CD14-positive monocyte (primary cell): ENCODE measurements at regions not wholly inside any gene's neighbourhood (a gene's known extent, or its start where the extent isn't known, plus 50 kb on each side); places are given as distances from the start of the nearest gene placed in this dataset.

Experiments
- DNase-seq, 3 donors: peaks; one replicate each; pipeline ENCODE4 v3.0.0-alpha.2; 2011 to 2022
- H2AFZ ChIP-seq: 2 replicates; pipeline ENCODE4 v1.6.0; 2012; ENCODE audit warnings: mild to moderate bottlenecking, low read depth, low read length, inconsistent platforms; ENCODE audit not compliant: insufficient read depth, poor library complexity, severe bottlenecking
- H3K27ac ChIP-seq, 2 donors: 1 replicate in 1 of 2; 2 replicates in 1 of 2; pipeline ENCODE4 v1.5.1; 2012 to 2013; ENCODE audit warnings: low read length in 2 of 2, control low read depth in 1 of 2, inconsistent platforms in 1 of 2, low read depth in 1 of 2, mild to moderate bottlenecking in 1 of 2
- H3K27me3 ChIP-seq, 2 donors: one replicate each; pipeline versions ENCODE4 v1.6.0 to v1.6.1; 2011 to 2013; ENCODE audit warnings: low read length in 2 of 2; ENCODE audit not compliant: control insufficient read depth in 2 of 2, insufficient read depth in 2 of 2
- H3K36me3 ChIP-seq, 2 donors: replicated peaks in 1 of 2; 1 replicate in 1 of 2; 2 replicates in 1 of 2; pipeline versions ENCODE4 v1.5.1 to v1.6.1; 2012 to 2013; ENCODE audit warnings: low read length in 2 of 2, control low read depth in 1 of 2, inconsistent platforms in 1 of 2, mild to moderate bottlenecking in 1 of 2; ENCODE audit not compliant: insufficient read depth in 2 of 2, control insufficient read depth in 1 of 2
- H3K4me1 ChIP-seq, 2 donors: 1 replicate in 1 of 2; 2 replicates in 1 of 2; pipeline versions ENCODE4 v1.5.1 to v1.6.1; 2012 to 2013; ENCODE audit warnings: low read length in 2 of 2, control low read depth in 1 of 2, inconsistent platforms in 1 of 2, mild to moderate bottlenecking in 1 of 2, moderate library complexity in 1 of 2; ENCODE audit not compliant: insufficient read depth in 2 of 2, control insufficient read depth in 1 of 2
- H3K4me2 ChIP-seq: replicated peaks from 2 replicates; pipeline ENCODE3; 2012; ENCODE audit warnings: low read length, moderate library complexity, mild to moderate bottlenecking; ENCODE audit not compliant: poor library complexity, severe bottlenecking; ENCODE audit errors: extremely low read depth
- H3K4me3 ChIP-seq, 3 experiments: fragments of 200-600 bp in 1 of 3; sonication (generic) in 1 of 3; replicated peaks in 1 of 3; 1 replicate in 2 of 3; 2 replicates in 1 of 3; pipeline ENCODE4 v1.5.1; 2011 to 2013; ENCODE audit warnings: low read length in 3 of 3, mild to moderate bottlenecking in 3 of 3, control low read depth in 2 of 3, low read depth in 2 of 3, inconsistent platforms in 1 of 3, moderate library complexity in 1 of 3
- H3K79me2 ChIP-seq: 2 replicates; pipeline ENCODE4 v1.6.0; 2012; ENCODE audit warnings: mild to moderate bottlenecking, control low read depth, inconsistent platforms, low read length, moderate library complexity; ENCODE audit not compliant: insufficient read depth
- H3K9ac ChIP-seq: 2 replicates; pipeline ENCODE4 v1.6.0; 2017; ENCODE audit warnings: low read length, mild to moderate bottlenecking; ENCODE audit not compliant: insufficient read depth, poor library complexity, severe bottlenecking
- H3K9me3 ChIP-seq, 2 donors: replicated peaks in 1 of 2; 1 replicate in 1 of 2; 2 replicates in 1 of 2; pipeline versions ENCODE4 v1.5.1 to v1.6.1; 2012 to 2013; ENCODE audit warnings: low read length in 2 of 2, control low read depth in 1 of 2; ENCODE audit not compliant: control insufficient read depth in 1 of 2, insufficient read depth in 1 of 2
- H4K20me1 ChIP-seq: 2 replicates; pipeline ENCODE4 v1.6.0; 2012; ENCODE audit warnings: mild to moderate bottlenecking, low read length, control low read depth, moderate library complexity; ENCODE audit not compliant: insufficient read depth
- H3K27ac Mint-ChIP-seq, 7 donors: one replicate each; pipeline ENCODE4 v1.8.0; 2020; ENCODE audit warnings: mild to moderate bottlenecking in 7 of 7, mixed read lengths in 7 of 7, moderate library complexity in 6 of 7, inconsistent platforms in 2 of 7
- H3K27me3 Mint-ChIP-seq, 3 donors: one replicate each; pipeline ENCODE4 v1.8.0; 2021 to 2022; ENCODE audit warnings: low read depth in 3 of 3, mild to moderate bottlenecking in 3 of 3, mixed read lengths in 3 of 3, moderate library complexity in 3 of 3, inconsistent platforms in 1 of 3
- H3K36me3 Mint-ChIP-seq, 2 donors: one replicate each; pipeline ENCODE4 v1.8.0; 2020; ENCODE audit warnings: mixed read lengths in 2 of 2, inconsistent platforms in 1 of 2, mild to moderate bottlenecking in 1 of 2
- H3K4me1 Mint-ChIP-seq: one replicate; pipeline ENCODE4 v1.8.0; 2020; ENCODE audit warnings: mild to moderate bottlenecking, mixed read lengths
- H3K4me3 Mint-ChIP-seq, 2 donors: one replicate each; pipeline ENCODE4 v1.8.0; 2020; ENCODE audit warnings: mild to moderate bottlenecking in 2 of 2, mixed read lengths in 2 of 2, moderate library complexity in 1 of 2
- H3K9me3 Mint-ChIP-seq, 7 donors: one replicate each; pipeline ENCODE4 v1.8.0; 2020 to 2022; ENCODE audit warnings: mixed read lengths in 7 of 7, mild to moderate bottlenecking in 6 of 7, moderate library complexity in 6 of 7, inconsistent platforms in 2 of 7
- WGBS: methylation state at CpG from one replicate; pipeline ENCODE4 v1.1.5; 2013; ENCODE audit warnings: missing lambda C conversion rate; ENCODE audit not compliant: insufficient coverage; 5-methylcytosine and 5-hydroxymethylcytosine counted together
- intact Hi-C, 2 donors: fragments of 100-400 bp; cut with micrococcal nuclease; formaldehyde crosslinking; loops; one replicate each; pipeline versions ENCODE4 v1.15.0 to v1.15.1; 2023
- TF ChIP-seq, protein P1 (sequence below): fragments of 200-600 bp; IDR thresholded peaks from one replicate; pipeline ENCODE4 v1.8.0; 2022; ENCODE audit warnings: antibody characterized with exemption, mild to moderate bottlenecking

DNA sequence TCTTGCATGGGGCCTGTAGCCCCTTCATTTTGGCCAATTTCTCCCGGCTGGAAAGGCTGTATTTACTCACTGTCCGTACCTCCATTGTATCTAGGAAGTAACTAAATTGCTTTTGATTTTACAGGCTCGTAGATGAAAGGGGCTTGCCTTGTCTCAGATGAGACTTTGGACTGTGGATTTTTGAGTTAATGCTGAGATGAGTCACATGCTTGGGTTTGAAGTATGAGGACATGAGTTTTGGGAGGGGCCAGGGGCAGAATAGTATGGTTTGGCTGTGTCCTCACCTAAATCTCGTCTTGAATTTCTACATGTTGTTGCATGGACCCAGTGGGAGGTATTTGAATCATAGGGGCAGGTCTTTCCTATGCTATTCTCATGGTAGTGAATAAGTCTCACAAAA is 407.6 kb upstream of the NDST3 start:
- Mint-ChIP-seq H3K9me3 (peaks cover 0 to 3% (median 0%) of the 10 kb centered on the region in 7 donors), H3K36me3 (no peaks in the 10 kb centered on the region), H3K4me1 (no peaks in the 10 kb centered on the region), H3K27me3 (peaks cover 0 to 1% (median 0%) of the 10 kb centered on the region in 3 donors), H3K27ac (no peak overlapping the region), H3K4me3 (no peak overlapping the region)
- H3K4me2 ChIP-seq, result no peak overlapping the region
- WGBS, result 83% methylated on average over 1 of the region's 4 CpGs
- H3K36me3 ChIP-seq, result no peaks in the 10 kb centered on the region
- no peak overlapping the region for H3K4me3 ChIP-seq
- no peaks in the 10 kb centered on the region for H3K9me3 ChIP-seq
- TF ChIP-seq, protein P1, sequence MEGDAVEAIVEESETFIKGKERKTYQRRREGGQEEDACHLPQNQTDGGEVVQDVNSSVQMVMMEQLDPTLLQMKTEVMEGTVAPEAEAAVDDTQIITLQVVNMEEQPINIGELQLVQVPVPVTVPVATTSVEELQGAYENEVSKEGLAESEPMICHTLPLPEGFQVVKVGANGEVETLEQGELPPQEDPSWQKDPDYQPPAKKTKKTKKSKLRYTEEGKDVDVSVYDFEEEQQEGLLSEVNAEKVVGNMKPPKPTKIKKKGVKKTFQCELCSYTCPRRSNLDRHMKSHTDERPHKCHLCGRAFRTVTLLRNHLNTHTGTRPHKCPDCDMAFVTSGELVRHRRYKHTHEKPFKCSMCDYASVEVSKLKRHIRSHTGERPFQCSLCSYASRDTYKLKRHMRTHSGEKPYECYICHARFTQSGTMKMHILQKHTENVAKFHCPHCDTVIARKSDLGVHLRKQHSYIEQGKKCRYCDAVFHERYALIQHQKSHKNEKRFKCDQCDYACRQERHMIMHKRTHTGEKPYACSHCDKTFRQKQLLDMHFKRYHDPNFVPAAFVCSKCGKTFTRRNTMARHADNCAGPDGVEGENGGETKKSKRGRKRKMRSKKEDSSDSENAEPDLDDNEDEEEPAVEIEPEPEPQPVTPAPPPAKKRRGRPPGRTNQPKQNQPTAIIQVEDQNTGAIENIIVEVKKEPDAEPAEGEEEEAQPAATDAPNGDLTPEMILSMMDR, result no peak
- H3K9ac ChIP-seq, result no peak overlapping the region
- H3K4me1 ChIP-seq, result no peaks in the 10 kb centered on the region
- H3K27me3 ChIP-seq, result no peaks in the 10 kb centered on the region
- H2AFZ ChIP-seq, result no peak overlapping the region
- no peaks in the 10 kb centered on the region for H4K20me1 ChIP-seq
- H3K27ac ChIP-seq, result no peak overlapping the region
- intact Hi-C loops, result no loop called here
- no peak for DNase-seq
- H3K79me2 ChIP-seq, result no peaks in the 10 kb centered on the region

DNA sequence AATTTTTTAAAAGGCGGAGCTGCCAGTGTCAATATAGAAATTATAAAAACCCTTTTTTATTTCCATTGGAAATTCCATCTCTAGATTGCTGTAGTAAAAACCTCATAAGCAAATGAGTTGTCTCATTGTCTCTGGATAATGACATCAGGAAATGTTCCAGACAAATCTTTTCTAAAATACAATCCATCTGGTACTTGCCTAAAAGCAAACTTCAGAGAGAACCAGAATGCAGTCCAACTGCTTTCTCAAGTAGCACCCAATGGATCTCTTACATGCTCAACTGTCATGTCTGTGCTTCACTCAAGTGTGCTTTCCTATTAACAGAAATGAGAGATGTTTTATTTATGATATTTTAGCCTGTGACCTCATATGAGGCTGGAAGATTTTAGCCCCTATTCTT is 399.6 kb upstream of the NDST3 start:
- Histone ChIP-seq H3K79me2 (no peaks in the 10 kb centered on the region), H3K27me3 (no peaks in the 10 kb centered on the region), H4K20me1 (no peaks in the 10 kb centered on the region), H3K4me3 (no peak overlapping the region), H3K9ac (no peak overlapping the region), H3K36me3 (no peaks in the 10 kb centered on the region), H3K4me1 (no peaks in the 10 kb centered on the region), H3K27ac (no peak overlapping the region), H2AFZ (no peak overlapping the region), H3K9me3 (no peaks in the 10 kb centered on the region), H3K4me2 (no peak overlapping the region)
- H3K4me1 Mint-ChIP-seq, result no peaks in the 10 kb centered on the region
- no peak overlapping the region for H3K4me3 Mint-ChIP-seq
- TF ChIP-seq, protein P1, result no peak
- intact Hi-C loops, result no loop called here
- no CpG with 5 or more reads among the region's 1 CpG for WGBS
- H3K36me3 Mint-ChIP-seq, result no peaks in the 10 kb centered on the region
- DNase-seq, result no peak
- no peaks in the 10 kb centered on the region for H3K27me3 Mint-ChIP-seq
- no peak overlapping the region for H3K27ac Mint-ChIP-seq
- H3K9me3 Mint-ChIP-seq, result peaks cover 0 to 3% (median 0%) of the 10 kb centered on the region in 7 donors
